ENCODE measurements at regions not wholly inside any gene's neighbourhood (a gene's known extent, or its start where the extent isn't known, plus 50 kb on each side); places are given as distances from the start of the nearest gene placed in this dataset.

GRCh38 chr3:73212683-73213082 is 151.2 kb downstream of the EBLN2 start:
- Histone ChIP-seq H3K27ac (no peak overlapping the region), H3K9me3 (no peaks in the 10 kb centered on the region), H3K4me1 (no peaks in the 10 kb centered on the region), H3K4me2 (no peak overlapping the region), H3K4me3 (no peak overlapping the region)
- POLR2A ChIA-PET: no interaction called here
- 6% methylated on average over 3 of the region's 3 CpGs for WGBS (ENCODE audit: missing lambda C conversion rate)
- ATAC-seq: no peak
- no peak for DNase-seq (ENCODE audit: low read depth in 1 of 2, low spot score in 1 of 2)
- no peak for TF ChIP-seq NR3C1 (IDR thresholded peaks at IDR 0.05)
- no peak for TF ChIP-seq POLR2AphosphoS2 (conservative IDR thresholded peaks at IDR 0.05; ENCODE audit: low read length)
- TF ChIP-seq JUN (IDR thresholded peaks at IDR 0.05): no peak
- TF ChIP-seq, protein P1, sequence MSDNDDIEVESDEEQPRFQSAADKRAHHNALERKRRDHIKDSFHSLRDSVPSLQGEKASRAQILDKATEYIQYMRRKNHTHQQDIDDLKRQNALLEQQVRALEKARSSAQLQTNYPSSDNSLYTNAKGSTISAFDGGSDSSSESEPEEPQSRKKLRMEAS (IDR thresholded peaks at IDR 0.05): no peak
- no peak for TF ChIP-seq NFE2L2 (conservative IDR thresholded peaks at IDR 0.05; ENCODE audit: low read length)
- no peak for TF ChIP-seq RCOR1 (IDR thresholded peaks at IDR 0.05; ENCODE audit: low read depth, low read length)
- TF ChIP-seq TFCP2L1 (CRISPR knock-in tag; IDR thresholded peaks at IDR 0.05): no peak
- TF ChIP-seq HEYL (CRISPR knock-in tag; IDR thresholded peaks at IDR 0.05): no peak
- TF ChIP-seq, protein P2, sequence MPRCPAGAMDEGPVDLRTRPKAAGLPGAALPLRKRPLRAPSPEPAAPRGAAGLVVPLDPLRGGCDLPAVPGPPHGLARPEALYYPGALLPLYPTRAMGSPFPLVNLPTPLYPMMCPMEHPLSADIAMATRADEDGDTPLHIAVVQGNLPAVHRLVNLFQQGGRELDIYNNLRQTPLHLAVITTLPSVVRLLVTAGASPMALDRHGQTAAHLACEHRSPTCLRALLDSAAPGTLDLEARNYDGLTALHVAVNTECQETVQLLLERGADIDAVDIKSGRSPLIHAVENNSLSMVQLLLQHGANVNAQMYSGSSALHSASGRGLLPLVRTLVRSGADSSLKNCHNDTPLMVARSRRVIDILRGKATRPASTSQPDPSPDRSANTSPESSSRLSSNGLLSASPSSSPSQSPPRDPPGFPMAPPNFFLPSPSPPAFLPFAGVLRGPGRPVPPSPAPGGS (IDR thresholded peaks at IDR 0.05): no peak
- TF ChIP-seq FOXS1 (CRISPR knock-in tag; IDR thresholded peaks at IDR 0.05): no peak
- no peak for TF ChIP-seq EHMT2 (IDR thresholded peaks at IDR 0.05; ENCODE audit: low read depth)
- TF ChIP-seq ZSCAN20 (CRISPR knock-in tag; IDR thresholded peaks at IDR 0.05): no peak
- TF ChIP-seq HOXB13 (CRISPR knock-in tag; IDR thresholded peaks at IDR 0.05; ENCODE audit: low read depth): no peak
- TF ChIP-seq, protein P3, sequence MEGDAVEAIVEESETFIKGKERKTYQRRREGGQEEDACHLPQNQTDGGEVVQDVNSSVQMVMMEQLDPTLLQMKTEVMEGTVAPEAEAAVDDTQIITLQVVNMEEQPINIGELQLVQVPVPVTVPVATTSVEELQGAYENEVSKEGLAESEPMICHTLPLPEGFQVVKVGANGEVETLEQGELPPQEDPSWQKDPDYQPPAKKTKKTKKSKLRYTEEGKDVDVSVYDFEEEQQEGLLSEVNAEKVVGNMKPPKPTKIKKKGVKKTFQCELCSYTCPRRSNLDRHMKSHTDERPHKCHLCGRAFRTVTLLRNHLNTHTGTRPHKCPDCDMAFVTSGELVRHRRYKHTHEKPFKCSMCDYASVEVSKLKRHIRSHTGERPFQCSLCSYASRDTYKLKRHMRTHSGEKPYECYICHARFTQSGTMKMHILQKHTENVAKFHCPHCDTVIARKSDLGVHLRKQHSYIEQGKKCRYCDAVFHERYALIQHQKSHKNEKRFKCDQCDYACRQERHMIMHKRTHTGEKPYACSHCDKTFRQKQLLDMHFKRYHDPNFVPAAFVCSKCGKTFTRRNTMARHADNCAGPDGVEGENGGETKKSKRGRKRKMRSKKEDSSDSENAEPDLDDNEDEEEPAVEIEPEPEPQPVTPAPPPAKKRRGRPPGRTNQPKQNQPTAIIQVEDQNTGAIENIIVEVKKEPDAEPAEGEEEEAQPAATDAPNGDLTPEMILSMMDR (IDR thresholded peaks at IDR 0.05): no peak
- TF ChIP-seq SMC3 (IDR thresholded peaks at IDR 0.05): no peak
- TF ChIP-seq, protein P4, sequence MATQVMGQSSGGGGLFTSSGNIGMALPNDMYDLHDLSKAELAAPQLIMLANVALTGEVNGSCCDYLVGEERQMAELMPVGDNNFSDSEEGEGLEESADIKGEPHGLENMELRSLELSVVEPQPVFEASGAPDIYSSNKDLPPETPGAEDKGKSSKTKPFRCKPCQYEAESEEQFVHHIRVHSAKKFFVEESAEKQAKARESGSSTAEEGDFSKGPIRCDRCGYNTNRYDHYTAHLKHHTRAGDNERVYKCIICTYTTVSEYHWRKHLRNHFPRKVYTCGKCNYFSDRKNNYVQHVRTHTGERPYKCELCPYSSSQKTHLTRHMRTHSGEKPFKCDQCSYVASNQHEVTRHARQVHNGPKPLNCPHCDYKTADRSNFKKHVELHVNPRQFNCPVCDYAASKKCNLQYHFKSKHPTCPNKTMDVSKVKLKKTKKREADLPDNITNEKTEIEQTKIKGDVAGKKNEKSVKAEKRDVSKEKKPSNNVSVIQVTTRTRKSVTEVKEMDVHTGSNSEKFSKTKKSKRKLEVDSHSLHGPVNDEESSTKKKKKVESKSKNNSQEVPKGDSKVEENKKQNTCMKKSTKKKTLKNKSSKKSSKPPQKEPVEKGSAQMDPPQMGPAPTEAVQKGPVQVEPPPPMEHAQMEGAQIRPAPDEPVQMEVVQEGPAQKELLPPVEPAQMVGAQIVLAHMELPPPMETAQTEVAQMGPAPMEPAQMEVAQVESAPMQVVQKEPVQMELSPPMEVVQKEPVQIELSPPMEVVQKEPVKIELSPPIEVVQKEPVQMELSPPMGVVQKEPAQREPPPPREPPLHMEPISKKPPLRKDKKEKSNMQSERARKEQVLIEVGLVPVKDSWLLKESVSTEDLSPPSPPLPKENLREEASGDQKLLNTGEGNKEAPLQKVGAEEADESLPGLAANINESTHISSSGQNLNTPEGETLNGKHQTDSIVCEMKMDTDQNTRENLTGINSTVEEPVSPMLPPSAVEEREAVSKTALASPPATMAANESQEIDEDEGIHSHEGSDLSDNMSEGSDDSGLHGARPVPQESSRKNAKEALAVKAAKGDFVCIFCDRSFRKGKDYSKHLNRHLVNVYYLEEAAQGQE (IDR thresholded peaks at IDR 0.05): no peak
- TF ChIP-seq MYC (IDR thresholded peaks at IDR 0.05; ENCODE audit: borderline replicate concordance, low read length): no peak
- FAIRE-seq: no peak
- CTCF ChIA-PET: interaction anchor here (0.7 to 1.1 kb wide), 2 partner anchors 60 to 1336 kb away, joined by 3 to 5 read pairs; no protein-coding TSS in a partner anchor

DNA sequence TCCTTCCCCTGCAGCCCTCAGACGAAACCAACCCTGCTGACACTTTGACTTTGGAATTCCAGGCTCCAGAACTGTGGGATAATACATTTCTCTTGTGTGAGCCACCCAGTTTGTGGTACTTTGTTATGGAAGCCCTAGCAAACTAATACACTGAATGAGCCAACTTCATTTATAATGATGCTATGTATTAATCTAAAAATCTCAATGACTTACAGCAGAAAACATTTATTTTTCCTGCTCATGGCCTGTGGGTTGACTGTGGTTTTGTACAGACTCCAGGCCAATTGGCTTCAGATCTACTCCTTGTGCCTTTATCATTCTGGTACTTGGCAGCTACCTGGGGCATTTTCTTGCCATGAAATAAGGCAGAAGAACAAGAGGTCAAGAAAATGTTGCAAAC is 152.4 kb downstream of the EBLN2 start:
- TF ChIP-seq TP53 (CRISPR knock-in tag; IDR thresholded peaks at IDR 0.05): no peak
- TF ChIP-seq HOXA7 (CRISPR knock-in tag; IDR thresholded peaks at IDR 0.05): no peak
- TF ChIP-seq FOXS1 (CRISPR knock-in tag; IDR thresholded peaks at IDR 0.05): no peak
- TF ChIP-seq FOSB (CRISPR knock-in tag; IDR thresholded peaks at IDR 0.05): no peak
- TF ChIP-seq KDM5A (IDR thresholded peaks at IDR 0.05): no peak
- TF ChIP-seq, protein P5, sequence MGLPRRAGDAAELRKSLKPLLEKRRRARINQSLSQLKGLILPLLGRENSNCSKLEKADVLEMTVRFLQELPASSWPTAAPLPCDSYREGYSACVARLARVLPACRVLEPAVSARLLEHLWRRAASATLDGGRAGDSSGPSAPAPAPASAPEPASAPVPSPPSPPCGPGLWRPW (IDR thresholded peaks at IDR 0.05): no peak
- no peak for TF ChIP-seq ATOH8 (CRISPR knock-in tag; IDR thresholded peaks at IDR 0.05; ENCODE audit: low read depth)
- no peak for TF ChIP-seq MYC (IDR thresholded peaks at IDR 0.05; ENCODE audit: borderline replicate concordance, low read length)
- no peak for TF ChIP-seq ESRRA (IDR thresholded peaks at IDR 0.05; ENCODE audit: borderline replicate concordance, low read length)
- no peak for TF ChIP-seq CHD4 (IDR thresholded peaks at IDR 0.05; ENCODE audit: borderline replicate concordance)
- TF ChIP-seq, protein P6, sequence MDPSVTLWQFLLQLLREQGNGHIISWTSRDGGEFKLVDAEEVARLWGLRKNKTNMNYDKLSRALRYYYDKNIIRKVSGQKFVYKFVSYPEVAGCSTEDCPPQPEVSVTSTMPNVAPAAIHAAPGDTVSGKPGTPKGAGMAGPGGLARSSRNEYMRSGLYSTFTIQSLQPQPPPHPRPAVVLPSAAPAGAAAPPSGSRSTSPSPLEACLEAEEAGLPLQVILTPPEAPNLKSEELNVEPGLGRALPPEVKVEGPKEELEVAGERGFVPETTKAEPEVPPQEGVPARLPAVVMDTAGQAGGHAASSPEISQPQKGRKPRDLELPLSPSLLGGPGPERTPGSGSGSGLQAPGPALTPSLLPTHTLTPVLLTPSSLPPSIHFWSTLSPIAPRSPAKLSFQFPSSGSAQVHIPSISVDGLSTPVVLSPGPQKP (IDR thresholded peaks at IDR 0.05; ENCODE audit: low read depth, low read length): no peak
- FAIRE-seq: no peak
- WGBS (ENCODE audit: missing lambda C conversion rate): 7% methylated on average over 1 of the region's 1 CpG

More for the DNA sequence above, 152.4 kb downstream of the EBLN2 start:
- Histone ChIP-seq H3K27ac (no peak overlapping the region), H3K4me2 (no peak overlapping the region), H3K9me3 (no peaks in the 10 kb centered on the region), H3K4me3 (no peak overlapping the region), H3K4me1 (no peaks in the 10 kb centered on the region)
- DNase-seq (ENCODE audit: low read depth in 1 of 2, low spot score in 1 of 2) (no peak), ATAC-seq (no peak)
- ChIA-PET CTCF (no interaction called here), POLR2A (no interaction called here)

All from A549 (cell line).